ENCODE measurements at regions not wholly inside any gene's neighbourhood (a gene's known extent, or its start where the extent isn't known, plus 50 kb on each side); places are given as distances from the start of the nearest gene placed in this dataset.
"Not testable (repeated sequence)": the region's sequence is repeated elsewhere in the genome, so short reads cannot be mapped to it uniquely, and the experiment has no call there.

- no peak overlapping the region for H3K4me3 ChIP-seq
- no peak overlapping the region for H3K27ac ChIP-seq
- no peak for DNase-seq (ENCODE audit: low read depth in 1 of 2, low spot score in 2 of 2)
- H3K9me3 ChIP-seq (replicated peaks), result no peaks in the 10 kb centered on the region
- H3K36me3 ChIP-seq, result no peaks in the 10 kb centered on the region
- H3K4me1 ChIP-seq (replicated peaks), result no peaks in the 10 kb centered on the region
- no peaks in the 10 kb centered on the region for H3K27me3 ChIP-seq (replicated peaks)
Measured at GRCh38 chrX:44733931-44734330, 109.9 kb upstream of the DUSP21 start.

GRCh38 chrX:44731160-44731559 lies 112.7 kb upstream of the DUSP21 start:
- DNase-seq (ENCODE audit: low read depth in 1 of 2, low spot score in 2 of 2), result no peak
- H3K27ac ChIP-seq, result no peak overlapping the region

GRCh38 chrX:44723426-44723825 lies 120.4 kb upstream of the DUSP21 start:
- Histone ChIP-seq H3K27ac (no peak overlapping the region), H3K4me3 (no peak overlapping the region), H3K36me3 (no peaks in the 10 kb centered on the region), H3K27me3 (replicated peaks) (no peaks in the 10 kb centered on the region), H3K4me1 (replicated peaks) (no peaks in the 10 kb centered on the region), H3K9me3 (replicated peaks) (no peaks in the 10 kb centered on the region)
- no peak for DNase-seq (ENCODE audit: low read depth in 1 of 2, low spot score in 2 of 2)

More at GRCh38 chrX:44731160-44731559, 112.7 kb upstream of the DUSP21 start:
- Histone ChIP-seq H3K36me3 (no peaks in the 10 kb centered on the region), H3K4me1 (replicated peaks) (no peaks in the 10 kb centered on the region), H3K4me3 (no peak overlapping the region), H3K27me3 (replicated peaks) (no peaks in the 10 kb centered on the region), H3K9me3 (replicated peaks) (no peaks in the 10 kb centered on the region)

GRCh38 chrX:44708470-44708869 lies 135.4 kb upstream of the DUSP21 start:
- no peak for DNase-seq (ENCODE audit: low read depth in 1 of 2, low spot score in 2 of 2)
- Histone ChIP-seq H3K4me3 (no peak overlapping the region), H3K27ac (no peak overlapping the region), H3K27me3 (replicated peaks) (no peaks in the 10 kb centered on the region), H3K9me3 (replicated peaks) (no peaks in the 10 kb centered on the region), H3K36me3 (no peaks in the 10 kb centered on the region), H3K4me1 (replicated peaks) (no peaks in the 10 kb centered on the region)

- DNase-seq (ENCODE audit: low read depth in 1 of 2, low spot score in 2 of 2), result no peak
Measured at GRCh38 chrX:44705817-44706551, 137.8 kb upstream of the DUSP21 start.

GRCh38 chrX:44698357-44698756 lies 145.5 kb upstream of the DUSP21 start:
- DNase-seq (ENCODE audit: low read depth in 1 of 2, low spot score in 2 of 2), result no peak
- Histone ChIP-seq H3K27ac (no peak overlapping the region), H3K4me3 (no peak overlapping the region), H3K27me3 (replicated peaks) (no peaks in the 10 kb centered on the region), H3K4me1 (replicated peaks) (no peaks in the 10 kb centered on the region), H3K36me3 (no peaks in the 10 kb centered on the region), H3K9me3 (replicated peaks) (no peaks in the 10 kb centered on the region)

More at GRCh38 chrX:44705817-44706551, 137.8 kb upstream of the DUSP21 start:
- no peak overlapping the region for H3K27ac ChIP-seq
- H3K9me3 ChIP-seq (replicated peaks), result no peaks in the 10 kb centered on the region
- no peaks in the 10 kb centered on the region for H3K36me3 ChIP-seq
- H3K27me3 ChIP-seq (replicated peaks), result no peaks in the 10 kb centered on the region
- no peak overlapping the region for H3K4me3 ChIP-seq
- no peaks in the 10 kb centered on the region for H3K4me1 ChIP-seq (replicated peaks)

- no peaks in the 10 kb centered on the region for H3K27me3 ChIP-seq (replicated peaks)
- no peaks in the 10 kb centered on the region for H3K36me3 ChIP-seq
- H3K4me3 ChIP-seq, result no peak overlapping the region
- no peaks in the 10 kb centered on the region for H3K4me1 ChIP-seq (replicated peaks)
- H3K27ac ChIP-seq, result no peak overlapping the region
- no peaks in the 10 kb centered on the region for H3K9me3 ChIP-seq (replicated peaks)
- DNase-seq (ENCODE audit: low read depth in 1 of 2, low spot score in 2 of 2), result no peak
Measured at GRCh38 chrX:44693255-44693654, 150.6 kb upstream of the DUSP21 start.

- Histone ChIP-seq H3K4me1 (replicated peaks) (no peaks in the 10 kb centered on the region), H3K4me3 (no peak overlapping the region), H3K27ac (no peak overlapping the region), H3K9me3 (replicated peaks) (no peaks in the 10 kb centered on the region), H3K27me3 (replicated peaks) (no peaks in the 10 kb centered on the region), H3K36me3 (no peaks in the 10 kb centered on the region)
- DNase-seq (ENCODE audit: low read depth in 1 of 2, low spot score in 2 of 2), result no peak
Measured at GRCh38 chrX:44690129-44690528, 147.5 kb upstream of the FUNDC1 start.

GRCh38 chrX:44675362-44676024 lies 132.8 kb upstream of the FUNDC1 start:
- no peak overlapping the region for H3K27ac ChIP-seq
- no peaks in the 10 kb centered on the region for H3K9me3 ChIP-seq (replicated peaks)
- H3K4me3 ChIP-seq, result no peak overlapping the region

GRCh38 chrX:44674906-44675305 lies 132.2 kb upstream of the FUNDC1 start:
- no peaks in the 10 kb centered on the region for H3K9me3 ChIP-seq (replicated peaks)
- H3K36me3 ChIP-seq, result no peaks in the 10 kb centered on the region
- H3K27ac ChIP-seq, result no peak overlapping the region
- no peaks in the 10 kb centered on the region for H3K4me1 ChIP-seq (replicated peaks)
- DNase-seq (ENCODE audit: low read depth in 1 of 2, low spot score in 2 of 2), result no peak
- no peak overlapping the region for H3K4me3 ChIP-seq
- no peaks in the 10 kb centered on the region for H3K27me3 ChIP-seq (replicated peaks)

More at GRCh38 chrX:44675362-44676024, 132.8 kb upstream of the FUNDC1 start:
- no peaks in the 10 kb centered on the region for H3K36me3 ChIP-seq
- H3K27me3 ChIP-seq (replicated peaks), result no peaks in the 10 kb centered on the region
- DNase-seq (ENCODE audit: low read depth in 1 of 2, low spot score in 2 of 2), result peak; percentile 0 to 34
- H3K4me1 ChIP-seq (replicated peaks), result no peaks in the 10 kb centered on the region

- Histone ChIP-seq H3K27me3 (replicated peaks) (no peaks in the 10 kb centered on the region), H3K4me3 (no peak overlapping the region), H3K9me3 (replicated peaks) (no peaks in the 10 kb centered on the region), H3K36me3 (no peaks in the 10 kb centered on the region), H3K4me1 (replicated peaks) (no peaks in the 10 kb centered on the region), H3K27ac (no peak overlapping the region)
- DNase-seq (ENCODE audit: low read depth in 1 of 2, low spot score in 2 of 2), result no peak
Measured at GRCh38 chrX:44669626-44670025, 127.0 kb upstream of the FUNDC1 start.

- Histone ChIP-seq H3K9me3 (replicated peaks) (no peaks in the 10 kb centered on the region), H3K4me1 (replicated peaks) (no peaks in the 10 kb centered on the region), H3K36me3 (no peaks in the 10 kb centered on the region), H3K4me3 (no peak overlapping the region), H3K27me3 (replicated peaks) (no peaks in the 10 kb centered on the region), H3K27ac (no peak overlapping the region)
- DNase-seq (ENCODE audit: low read depth in 1 of 2, low spot score in 2 of 2), result peak in 1 of 2 experiments; percentile 0
Measured at GRCh38 chrX:44667771-44668170, 125.1 kb upstream of the FUNDC1 start.

GRCh38 chrX:44657718-44658246 lies 115.1 kb upstream of the FUNDC1 start:
- not testable (repeated sequence) for H3K27ac ChIP-seq; DNase-seq (ENCODE audit: low read depth in 1 of 2, low spot score in 2 of 2); H3K4me3 ChIP-seq; H3K36me3 ChIP-seq; H3K4me1 ChIP-seq (replicated peaks); H3K27me3 ChIP-seq (replicated peaks); H3K9me3 ChIP-seq (replicated peaks)

- no peaks in the 10 kb centered on the region for H3K9me3 ChIP-seq (replicated peaks)
- DNase-seq (ENCODE audit: low read depth in 1 of 2, low spot score in 2 of 2), result no peak
- H3K4me1 ChIP-seq (replicated peaks), result no peaks in the 10 kb centered on the region
- no peak overlapping the region for H3K27ac ChIP-seq
- H3K4me3 ChIP-seq, result no peak overlapping the region
- no peaks in the 10 kb centered on the region for H3K27me3 ChIP-seq (replicated peaks)
- H3K36me3 ChIP-seq, result no peaks in the 10 kb centered on the region
Measured at GRCh38 chrX:44651358-44651757, 108.7 kb upstream of the FUNDC1 start.

Data from SJSA1 (cell line).